ENCODE measurements at regions not wholly inside any gene's neighbourhood (a gene's known extent, or its start where the extent isn't known, plus 50 kb on each side); places are given as distances from the start of the nearest gene placed in this dataset.

GRCh38 chr14:101193106-101193844, 289.8 kb upstream of the RTL1 start:
- H3F3A ChIP-seq (ENCODE audit: insufficient read depth): no peaks in the 10 kb centered on the region
- H4K20me1 ChIP-seq (ENCODE audit: low read depth, low read length): no peaks in the 10 kb centered on the region
- no peak overlapping the region for H3K27ac ChIP-seq (ENCODE audit: low read depth, low read length)
- no peak overlapping the region for H3K9ac ChIP-seq (ENCODE audit: low read length)
- H3K79me2 ChIP-seq (ENCODE audit: insufficient read depth, low read length): no peaks in the 10 kb centered on the region
- H3K36me3 ChIP-seq (ENCODE audit: low read length): no peaks in the 10 kb centered on the region
- TF ChIP-seq, protein P1, sequence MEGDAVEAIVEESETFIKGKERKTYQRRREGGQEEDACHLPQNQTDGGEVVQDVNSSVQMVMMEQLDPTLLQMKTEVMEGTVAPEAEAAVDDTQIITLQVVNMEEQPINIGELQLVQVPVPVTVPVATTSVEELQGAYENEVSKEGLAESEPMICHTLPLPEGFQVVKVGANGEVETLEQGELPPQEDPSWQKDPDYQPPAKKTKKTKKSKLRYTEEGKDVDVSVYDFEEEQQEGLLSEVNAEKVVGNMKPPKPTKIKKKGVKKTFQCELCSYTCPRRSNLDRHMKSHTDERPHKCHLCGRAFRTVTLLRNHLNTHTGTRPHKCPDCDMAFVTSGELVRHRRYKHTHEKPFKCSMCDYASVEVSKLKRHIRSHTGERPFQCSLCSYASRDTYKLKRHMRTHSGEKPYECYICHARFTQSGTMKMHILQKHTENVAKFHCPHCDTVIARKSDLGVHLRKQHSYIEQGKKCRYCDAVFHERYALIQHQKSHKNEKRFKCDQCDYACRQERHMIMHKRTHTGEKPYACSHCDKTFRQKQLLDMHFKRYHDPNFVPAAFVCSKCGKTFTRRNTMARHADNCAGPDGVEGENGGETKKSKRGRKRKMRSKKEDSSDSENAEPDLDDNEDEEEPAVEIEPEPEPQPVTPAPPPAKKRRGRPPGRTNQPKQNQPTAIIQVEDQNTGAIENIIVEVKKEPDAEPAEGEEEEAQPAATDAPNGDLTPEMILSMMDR (IDR thresholded peaks at IDR 0.05; ENCODE audit: insufficient read depth, low read length, poor library complexity, severe bottlenecking): no peak
- no peak for TF ChIP-seq EZH2phosphoT487 (conservative IDR thresholded peaks at IDR 0.05; ENCODE audit: low read length)
- no peaks in the 10 kb centered on the region for H3K9me3 ChIP-seq (ENCODE audit: insufficient read depth, low read length)
- H3K9me2 ChIP-seq (replicated peaks; ENCODE audit: insufficient read depth, low read length): no peaks in the 10 kb centered on the region
- H3K4me3 ChIP-seq (ENCODE audit: insufficient read depth, low read length, poor library complexity, severe bottlenecking): no peak overlapping the region
- no peaks in the 10 kb centered on the region for H3K27me3 ChIP-seq (ENCODE audit: low read length)
- no peak overlapping the region for H2AFZ ChIP-seq (ENCODE audit: low read depth, low read length, severe bottlenecking)
- no peak overlapping the region for H3K4me2 ChIP-seq (ENCODE audit: low read depth, low read length, poor library complexity, severe bottlenecking)

GRCh38 chr14:101193845-101194372, 290.4 kb upstream of the RTL1 start:
- Histone ChIP-seq H3K9me3 (ENCODE audit: insufficient read depth, low read length) (no peaks in the 10 kb centered on the region), H3K27me3 (ENCODE audit: low read length) (no peaks in the 10 kb centered on the region), H3K79me2 (ENCODE audit: insufficient read depth, low read length) (no peaks in the 10 kb centered on the region), H2AFZ (ENCODE audit: low read depth, low read length, severe bottlenecking) (no peak overlapping the region), H4K20me1 (ENCODE audit: low read depth, low read length) (no peaks in the 10 kb centered on the region), H3K9me2 (replicated peaks; ENCODE audit: insufficient read depth, low read length) (no peaks in the 10 kb centered on the region), H3K4me2 (ENCODE audit: low read depth, low read length, poor library complexity, severe bottlenecking) (no peak overlapping the region), H3F3A (ENCODE audit: insufficient read depth) (no peaks in the 10 kb centered on the region), H3K4me3 (ENCODE audit: insufficient read depth, low read length, poor library complexity, severe bottlenecking) (no peak overlapping the region), H3K9ac (ENCODE audit: low read length) (no peak overlapping the region), H3K27ac (ENCODE audit: low read depth, low read length) (no peak overlapping the region), H3K36me3 (ENCODE audit: low read length) (no peaks in the 10 kb centered on the region)
- TF ChIP-seq EZH2phosphoT487 (conservative IDR thresholded peaks at IDR 0.05; ENCODE audit: low read length): no peak
- TF ChIP-seq, protein P1 (IDR thresholded peaks at IDR 0.05; ENCODE audit: insufficient read depth, low read length, poor library complexity, severe bottlenecking): no peak

DNA sequence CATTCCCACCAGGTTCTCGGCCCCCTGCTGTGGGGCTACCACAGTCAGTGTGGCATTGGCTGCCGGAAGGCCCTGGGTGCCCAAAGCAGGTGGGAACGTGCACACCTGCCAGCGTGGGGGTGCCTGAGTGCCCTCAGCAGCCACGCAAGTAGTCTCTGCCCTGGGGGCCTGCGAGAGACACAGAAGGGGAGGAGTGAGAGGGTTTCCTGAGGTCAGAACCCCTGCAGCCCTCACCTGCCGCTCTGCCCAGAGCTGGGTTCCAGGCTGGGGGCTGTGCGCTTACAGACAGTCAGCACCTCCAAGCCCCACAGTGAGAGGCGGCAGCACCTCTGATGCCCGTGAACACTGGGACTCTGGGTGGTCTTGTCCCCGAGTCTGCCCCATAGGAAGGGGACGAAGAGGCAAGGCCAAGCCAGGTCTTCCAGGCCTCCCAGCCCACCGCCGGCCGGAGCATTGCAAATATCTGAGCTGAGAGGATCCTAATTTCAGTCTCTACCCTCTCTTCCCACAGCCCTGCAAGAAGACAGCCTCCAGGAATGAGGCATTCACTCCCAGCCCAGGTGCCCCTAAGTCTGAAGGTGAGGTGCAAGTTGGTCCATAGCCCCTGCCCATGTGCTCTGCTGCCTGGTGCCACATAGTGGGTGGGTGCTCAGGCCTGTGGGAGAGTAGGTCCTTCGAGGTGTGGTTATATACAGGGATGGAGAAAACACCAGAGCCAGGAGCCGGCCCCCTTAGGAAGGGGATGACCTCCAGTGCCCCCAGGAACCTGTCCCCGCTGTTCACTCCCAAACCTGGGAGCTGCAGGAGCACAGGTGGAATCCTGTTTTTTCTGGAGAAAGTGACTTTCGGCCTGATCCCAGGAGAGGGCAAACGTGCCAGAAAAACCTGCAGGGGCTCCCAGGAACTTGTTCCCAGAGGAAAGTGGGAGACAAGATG, 291.1 kb upstream of the RTL1 start:
- no peaks in the 10 kb centered on the region for H3K27me3 ChIP-seq (ENCODE audit: low read length)
- H2AFZ ChIP-seq (ENCODE audit: low read depth, low read length, severe bottlenecking): no peak overlapping the region
- no peak overlapping the region for H3K27ac ChIP-seq (ENCODE audit: low read depth, low read length)
- no peaks in the 10 kb centered on the region for H4K20me1 ChIP-seq (ENCODE audit: low read depth, low read length)
- H3K4me3 ChIP-seq (ENCODE audit: insufficient read depth, low read length, poor library complexity, severe bottlenecking): no peak overlapping the region
- H3K9ac ChIP-seq (ENCODE audit: low read length): no peak overlapping the region
- no peaks in the 10 kb centered on the region for H3K9me2 ChIP-seq (replicated peaks; ENCODE audit: insufficient read depth, low read length)
- H3K79me2 ChIP-seq (ENCODE audit: insufficient read depth, low read length): no peaks in the 10 kb centered on the region
- H3K9me3 ChIP-seq (ENCODE audit: insufficient read depth, low read length): no peaks in the 10 kb centered on the region
- TF ChIP-seq, protein P1 (IDR thresholded peaks at IDR 0.05; ENCODE audit: insufficient read depth, low read length, poor library complexity, severe bottlenecking): no peak
- TF ChIP-seq EZH2phosphoT487 (conservative IDR thresholded peaks at IDR 0.05; ENCODE audit: low read length): no peak
- no peaks in the 10 kb centered on the region for H3F3A ChIP-seq (ENCODE audit: insufficient read depth)
- no peak overlapping the region for H3K4me2 ChIP-seq (ENCODE audit: low read depth, low read length, poor library complexity, severe bottlenecking)
- H3K36me3 ChIP-seq (ENCODE audit: low read length): no peaks in the 10 kb centered on the region
